PC-9 (cell line): ENCODE measurements at regions not wholly inside any gene's neighbourhood (a gene's known extent, or its start where the extent isn't known, plus 50 kb on each side); places are given as distances from the start of the nearest gene placed in this dataset.

Source experiments
- EZH2 ChIP-seq: fragments of 200-600 bp; sonication (generic); IDR thresholded peaks from 2 replicates; pipeline ENCODE4 v1.8.0; 2017; ENCODE audit warnings: antibody characterized with exemption, low read depth
- TF ChIP-seq, protein P1 (sequence below): fragments of 200-600 bp; sonication (generic); conservative IDR thresholded peaks from 2 replicates; pipeline ENCODE4 v1.6.1; 2017; ENCODE audit warnings: mixed run types, antibody characterized with exemption, mild to moderate bottlenecking, moderate library complexity

DNA sequence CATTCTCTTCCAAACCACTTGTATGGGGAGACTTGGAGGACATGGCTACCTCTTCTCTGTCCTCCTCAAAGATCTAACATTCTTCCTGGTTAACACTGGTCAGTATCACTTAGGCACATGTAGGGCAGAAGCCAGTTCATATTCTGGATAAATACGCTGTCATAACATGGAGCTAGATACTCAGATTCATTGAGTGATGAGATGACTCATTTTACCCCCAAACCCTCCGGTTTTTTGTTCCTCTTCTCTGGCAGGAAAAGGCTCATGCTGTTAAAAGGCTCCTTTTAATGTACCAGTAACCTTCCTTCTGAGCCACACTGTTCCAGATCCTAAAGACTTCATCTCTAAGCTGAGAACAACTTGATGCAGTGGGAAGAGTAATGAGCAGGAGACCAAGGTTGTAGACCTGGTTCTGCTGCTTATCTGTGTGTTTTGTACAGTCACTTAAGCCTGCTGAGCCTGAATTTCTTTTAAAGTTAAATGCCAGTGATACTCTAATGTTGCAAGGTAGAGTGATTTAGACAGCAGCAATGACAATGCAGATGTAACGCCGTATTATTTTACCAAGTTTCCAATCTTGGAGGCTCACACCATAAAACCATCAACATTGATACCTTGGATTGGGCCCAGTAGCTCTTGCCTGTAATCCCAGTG is 57.3 kb upstream of the ELK3 start:
- TF ChIP-seq, protein P1, sequence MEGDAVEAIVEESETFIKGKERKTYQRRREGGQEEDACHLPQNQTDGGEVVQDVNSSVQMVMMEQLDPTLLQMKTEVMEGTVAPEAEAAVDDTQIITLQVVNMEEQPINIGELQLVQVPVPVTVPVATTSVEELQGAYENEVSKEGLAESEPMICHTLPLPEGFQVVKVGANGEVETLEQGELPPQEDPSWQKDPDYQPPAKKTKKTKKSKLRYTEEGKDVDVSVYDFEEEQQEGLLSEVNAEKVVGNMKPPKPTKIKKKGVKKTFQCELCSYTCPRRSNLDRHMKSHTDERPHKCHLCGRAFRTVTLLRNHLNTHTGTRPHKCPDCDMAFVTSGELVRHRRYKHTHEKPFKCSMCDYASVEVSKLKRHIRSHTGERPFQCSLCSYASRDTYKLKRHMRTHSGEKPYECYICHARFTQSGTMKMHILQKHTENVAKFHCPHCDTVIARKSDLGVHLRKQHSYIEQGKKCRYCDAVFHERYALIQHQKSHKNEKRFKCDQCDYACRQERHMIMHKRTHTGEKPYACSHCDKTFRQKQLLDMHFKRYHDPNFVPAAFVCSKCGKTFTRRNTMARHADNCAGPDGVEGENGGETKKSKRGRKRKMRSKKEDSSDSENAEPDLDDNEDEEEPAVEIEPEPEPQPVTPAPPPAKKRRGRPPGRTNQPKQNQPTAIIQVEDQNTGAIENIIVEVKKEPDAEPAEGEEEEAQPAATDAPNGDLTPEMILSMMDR, result no peak
- no peak for TF ChIP-seq EZH2
